ENCODE measurements at regions not wholly inside any gene's neighbourhood (a gene's known extent, or its start where the extent isn't known, plus 50 kb on each side); places are given as distances from the start of the nearest gene placed in this dataset.

GRCh38 chr10:62634576-62634975, 169.9 kb upstream of the ADO start:
- no peak for TF ChIP-seq EZH2phosphoT487 (IDR thresholded peaks at IDR 0.05; ENCODE audit: borderline replicate concordance, low read length)
- TF ChIP-seq CTCF (conservative IDR thresholded peaks at IDR 0.05; ENCODE audit: low read depth, low read length), result no peak
